GM18507 (cell line): ENCODE measurements at regions not wholly inside any gene's neighbourhood (a gene's known extent, or its start where the extent isn't known, plus 50 kb on each side); places are given as distances from the start of the nearest gene placed in this dataset.

Source experiments
- DNase-seq: peaks from one replicate; pipeline ENCODE4 v3.0.0; 2011; ENCODE audit warnings: low read depth; ENCODE audit not compliant: insufficient read length; ENCODE audit errors: extremely low spot score
- FAIRE-seq: peaks from 2 replicates; lab custom pipeline; 2011; peaks lifted over from hg19 to GRCh38; lab: Jason Lieb, UNC

DNA sequence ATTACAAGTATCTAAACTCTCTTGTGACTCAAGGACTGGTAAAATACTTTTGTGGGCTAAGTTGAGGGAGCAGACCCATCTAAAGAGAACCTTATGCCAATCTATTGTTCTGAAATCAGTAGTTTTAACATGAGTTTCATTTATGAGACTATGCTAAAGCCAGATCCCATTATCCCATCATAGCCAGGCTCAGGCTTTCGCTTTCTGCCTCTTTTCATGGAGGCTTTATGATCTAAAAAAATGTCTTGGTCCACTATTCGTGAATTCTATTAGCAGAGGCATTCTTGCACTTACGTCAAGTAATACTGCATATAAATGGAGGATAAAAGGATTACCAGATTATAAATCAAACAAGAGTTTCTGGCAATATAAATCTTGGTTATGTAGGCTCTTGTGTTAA lies 1636.9 kb upstream of the ACVR2A start:
- FAIRE-seq (no peak), DNase-seq (no peak)

DNA sequence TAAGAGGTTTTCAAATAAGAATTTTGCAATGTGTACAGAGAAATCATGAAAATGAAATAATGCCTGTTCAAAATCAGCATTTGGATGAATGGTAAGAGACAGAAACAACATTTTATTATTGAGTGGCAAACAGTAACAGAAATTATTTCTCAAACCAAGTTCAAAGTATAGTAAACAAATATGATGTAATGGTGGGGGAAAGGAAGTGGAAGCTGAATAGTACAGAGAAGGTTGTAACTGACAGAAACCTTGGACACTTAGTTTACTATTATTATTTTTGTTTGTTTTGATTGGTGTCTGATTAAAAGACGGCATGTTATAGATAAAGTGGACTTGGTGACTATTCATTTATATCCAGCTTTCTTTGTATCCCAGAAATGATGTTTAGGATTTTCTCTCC lies 1637.4 kb upstream of the ACVR2A start:
- no peak for FAIRE-seq
- no peak for DNase-seq

DNA sequence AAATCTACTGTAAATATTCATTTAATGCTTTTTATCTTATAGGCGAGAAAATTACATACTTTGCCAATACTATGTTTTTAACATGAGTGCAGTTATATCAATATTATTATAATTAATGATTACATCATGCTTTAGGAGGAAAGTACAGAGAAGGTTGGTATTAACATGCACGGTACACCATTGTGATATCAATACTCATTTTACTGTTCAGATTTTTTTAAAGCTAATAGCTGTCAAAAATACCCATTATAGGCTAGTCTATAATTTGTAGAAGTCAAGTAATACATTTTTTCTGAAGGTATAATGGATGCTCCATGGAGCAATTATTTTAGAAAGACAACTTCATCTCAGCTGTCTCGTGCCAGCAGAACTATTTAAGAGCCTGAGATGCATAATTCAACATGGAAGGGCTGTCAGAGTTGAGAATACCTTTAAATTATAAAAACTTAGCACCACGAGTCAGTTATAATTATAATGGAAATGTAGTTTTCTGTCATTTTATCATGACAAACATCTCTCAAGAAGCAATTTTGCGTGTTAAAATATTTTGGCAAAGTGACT lies 1641.7 kb upstream of the ACVR2A start:
- FAIRE-seq (no peak), DNase-seq (no peak)

DNA sequence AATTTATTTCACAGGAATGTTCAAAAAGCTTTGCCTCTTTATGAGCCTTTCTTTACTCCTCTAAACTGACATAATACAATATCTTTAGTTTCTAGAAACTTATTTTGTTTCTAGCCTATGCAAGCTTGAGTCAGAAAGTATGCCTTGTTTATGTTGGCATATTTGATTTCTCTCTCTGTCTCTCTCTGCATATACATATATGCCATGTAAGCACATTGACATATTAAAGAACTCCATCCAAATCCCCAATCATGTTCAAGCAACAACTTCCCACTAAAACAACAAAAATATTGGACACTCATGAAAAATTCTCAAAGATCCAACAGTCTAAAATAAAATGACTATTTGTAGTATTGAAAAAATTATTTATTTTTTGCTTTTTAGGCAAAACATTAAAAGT lies 1651.2 kb upstream of the ACVR2A start:
- FAIRE-seq: no peak
- DNase-seq: no peak

DNA sequence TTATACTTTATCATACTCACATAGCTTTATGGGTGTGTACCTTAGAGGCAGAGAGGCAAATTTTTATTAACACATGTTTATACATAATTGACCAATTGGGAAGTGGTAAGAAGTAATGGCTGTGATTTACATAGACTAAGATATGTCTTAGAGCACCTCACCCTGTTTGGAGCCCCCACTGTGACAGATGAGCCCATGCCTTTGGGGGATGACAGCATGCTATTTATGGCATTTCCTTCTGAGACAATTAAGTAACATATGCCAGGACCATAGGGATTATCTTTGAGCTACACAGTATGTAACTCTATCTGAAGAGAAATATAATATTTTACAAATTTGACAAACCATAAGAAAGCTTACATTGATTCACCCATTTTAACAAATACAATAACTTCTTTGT lies 1655.3 kb upstream of the ACVR2A start:
- DNase-seq: no peak
- FAIRE-seq: no peak

DNA sequence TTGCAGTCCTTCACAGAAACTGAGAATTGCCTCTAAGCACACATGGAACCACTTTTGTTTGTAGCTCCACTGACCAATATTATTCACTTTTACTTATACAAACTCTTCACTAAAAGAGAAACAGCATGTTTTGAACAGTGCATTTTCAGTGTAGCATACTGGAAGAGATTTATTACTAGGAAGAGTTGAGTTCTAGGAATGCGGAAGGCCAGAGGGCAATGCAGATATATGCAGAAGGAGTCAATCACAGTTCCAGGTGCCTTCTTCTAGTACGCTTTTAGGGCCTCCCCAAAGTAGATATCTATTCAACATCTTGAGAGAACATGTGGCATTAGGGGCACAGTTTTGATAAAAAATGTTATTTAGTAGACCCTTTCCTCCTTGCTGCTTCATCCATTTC lies 1654.0 kb upstream of the ZEB2 start:
- FAIRE-seq: no peak
- no peak for DNase-seq

DNA sequence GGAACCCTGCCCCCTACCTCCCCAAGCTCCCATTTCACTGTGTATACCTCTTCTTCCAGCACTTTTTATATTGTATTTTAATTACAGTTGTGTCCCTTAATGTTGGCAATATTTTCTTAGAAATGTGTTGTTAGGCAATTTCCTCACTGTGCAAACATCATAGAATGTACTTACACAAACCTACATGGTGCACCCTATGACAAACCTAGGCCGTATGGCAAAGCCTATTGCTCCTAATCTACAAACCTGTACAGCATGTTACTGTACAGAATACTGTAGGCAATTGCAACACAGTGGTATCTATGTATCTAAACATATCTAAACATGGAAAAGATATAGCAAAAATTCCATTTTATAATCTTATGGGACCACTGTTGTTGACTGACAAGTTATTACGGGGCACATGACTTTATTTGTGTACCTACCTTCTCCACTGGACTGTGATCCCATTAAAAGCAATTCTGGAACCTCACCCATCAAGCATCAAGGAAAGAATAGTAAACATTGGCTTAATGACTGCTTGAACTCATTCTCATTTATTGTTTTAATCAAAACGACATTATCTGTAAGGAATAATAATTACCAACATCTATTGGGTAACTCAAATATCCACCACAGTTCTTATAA lies 1641.5 kb upstream of the ZEB2 start:
- FAIRE-seq (no peak), DNase-seq (no peak)

DNA sequence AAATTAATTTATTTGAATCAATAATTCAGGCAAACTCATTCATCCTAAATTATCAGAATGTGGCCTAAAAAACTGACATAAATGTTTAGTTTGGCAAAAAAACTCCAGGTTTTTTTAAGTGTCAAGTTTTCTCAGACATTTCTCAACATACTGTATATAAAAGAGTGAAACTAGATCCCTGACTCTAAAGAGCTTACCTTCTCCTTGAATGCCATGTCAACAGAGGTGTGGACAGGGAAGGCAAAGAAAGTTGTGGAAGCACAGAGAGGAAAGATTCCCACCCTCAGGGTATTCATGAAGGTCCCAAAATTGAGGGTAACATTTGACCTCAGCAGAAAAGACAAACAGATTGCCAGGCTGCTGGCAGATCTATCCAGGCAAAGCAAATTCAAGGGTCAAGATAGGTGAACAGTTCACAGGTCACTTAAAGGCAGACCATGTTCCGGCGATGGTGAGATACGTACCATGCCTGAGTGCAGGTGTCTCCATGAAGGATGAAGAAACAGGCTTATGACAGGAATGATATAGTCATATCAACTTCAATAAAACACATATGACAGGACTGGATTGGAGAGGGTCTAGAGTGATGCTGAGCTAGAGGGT lies 1638.3 kb upstream of the ZEB2 start:
- DNase-seq (no peak), FAIRE-seq (no peak)

DNA sequence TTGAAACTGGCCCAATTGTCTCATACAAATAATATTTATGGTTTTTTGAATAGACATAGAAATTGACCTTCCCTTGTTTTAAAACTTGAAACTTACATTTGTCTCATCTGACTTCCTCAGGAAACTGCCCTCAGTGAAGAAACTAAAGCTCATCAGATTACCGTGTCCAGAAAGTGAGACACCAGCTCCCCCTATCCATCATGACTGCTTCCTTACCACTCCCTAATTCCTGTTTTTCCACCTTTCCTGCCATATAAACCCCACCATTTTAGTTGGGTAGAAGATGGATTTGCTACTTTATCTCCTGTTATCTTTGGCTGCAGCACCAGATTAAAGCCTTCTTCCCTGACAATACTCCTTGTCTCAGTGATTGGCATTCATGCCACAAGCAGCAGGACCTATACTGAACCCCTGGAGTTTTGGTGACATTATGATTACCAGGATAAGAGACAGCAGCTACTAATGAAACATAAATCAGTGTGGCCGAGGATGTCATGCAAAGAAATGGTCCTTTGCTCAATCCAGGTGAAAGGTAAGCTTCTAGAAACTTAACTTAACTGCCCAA lies 1627.6 kb upstream of the ZEB2 start:
- DNase-seq (no peak), FAIRE-seq (no peak)

DNA sequence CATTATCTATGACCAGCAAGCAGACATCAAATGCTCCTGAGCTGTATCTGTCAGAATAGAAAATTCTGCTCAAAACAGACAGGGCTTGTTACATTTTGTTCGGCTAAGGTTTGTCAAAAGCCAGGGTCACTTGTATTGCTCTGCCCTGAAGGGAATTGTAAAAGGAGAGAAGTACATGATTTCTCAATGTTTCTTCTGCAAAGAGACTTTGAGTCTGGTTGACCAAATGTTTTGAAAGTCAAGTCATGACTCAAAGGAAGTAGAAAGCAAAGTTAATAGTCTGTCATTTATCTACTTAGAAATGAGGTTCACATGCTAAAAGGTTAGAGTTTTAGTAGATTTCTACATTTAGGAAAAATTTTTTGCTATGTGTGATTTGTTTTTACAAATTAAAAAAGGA lies 1624.1 kb upstream of the ZEB2 start:
- DNase-seq (no peak), FAIRE-seq (no peak)

DNA sequence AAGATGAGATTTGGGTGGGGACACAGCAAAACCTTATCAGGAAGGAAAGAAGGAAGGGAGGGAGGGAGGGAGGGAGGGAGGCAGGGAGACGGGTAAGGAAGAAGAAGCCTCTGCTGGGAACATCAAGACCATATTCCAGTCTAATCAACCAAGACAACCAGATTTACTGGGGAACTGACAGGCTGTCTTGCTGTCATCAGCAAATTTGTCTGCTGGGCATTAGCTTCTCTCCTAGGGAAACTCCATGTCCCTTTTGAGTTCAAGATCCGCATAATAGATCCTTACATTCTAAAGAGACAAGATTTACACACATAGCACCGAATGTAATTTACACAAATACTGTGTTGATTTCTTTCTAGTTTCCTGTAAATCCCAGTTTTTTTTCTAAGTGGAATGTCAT lies 1618.9 kb upstream of the ZEB2 start:
- FAIRE-seq (no peak), DNase-seq (no peak)

DNA sequence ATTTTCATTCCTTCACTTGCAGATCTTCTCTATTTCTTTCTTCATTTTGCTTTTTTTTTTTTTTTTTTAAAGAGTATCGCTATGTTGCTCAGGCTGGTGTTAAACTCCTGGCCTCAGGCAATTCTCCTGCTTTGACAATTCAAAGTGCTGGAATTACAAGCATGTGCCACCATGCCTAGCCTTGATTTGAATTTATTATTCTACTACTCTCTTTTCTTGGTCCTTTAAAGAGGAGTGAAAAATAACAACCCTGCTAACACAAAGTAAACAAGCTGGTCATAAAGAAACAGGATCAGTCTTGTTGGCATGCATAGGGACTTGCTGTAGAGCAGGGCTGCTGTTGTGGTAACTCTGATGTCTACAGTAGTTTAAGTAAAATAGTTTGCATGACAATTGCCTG lies 1615.3 kb upstream of the ZEB2 start:
- FAIRE-seq: no peak
- DNase-seq: no peak

DNA sequence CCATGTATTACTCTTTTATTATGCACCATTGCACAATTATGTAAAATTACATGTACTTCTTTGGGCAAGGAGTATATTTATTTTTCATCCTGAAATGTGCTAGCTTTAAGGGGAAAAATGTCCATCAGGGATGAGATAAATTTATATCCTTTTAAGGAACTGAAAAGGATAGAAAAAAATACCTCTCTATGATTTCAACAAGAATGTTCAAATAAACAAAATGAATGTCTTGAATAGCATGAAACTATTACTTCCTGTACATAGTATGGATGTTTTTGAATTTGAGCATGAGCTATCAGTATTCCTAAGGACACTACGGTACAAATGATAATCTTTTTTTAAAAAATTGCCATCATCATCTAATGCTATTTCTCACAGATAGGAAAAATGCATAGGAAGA lies 1611.9 kb upstream of the ZEB2 start:
- DNase-seq (no peak), FAIRE-seq (no peak)

DNA sequence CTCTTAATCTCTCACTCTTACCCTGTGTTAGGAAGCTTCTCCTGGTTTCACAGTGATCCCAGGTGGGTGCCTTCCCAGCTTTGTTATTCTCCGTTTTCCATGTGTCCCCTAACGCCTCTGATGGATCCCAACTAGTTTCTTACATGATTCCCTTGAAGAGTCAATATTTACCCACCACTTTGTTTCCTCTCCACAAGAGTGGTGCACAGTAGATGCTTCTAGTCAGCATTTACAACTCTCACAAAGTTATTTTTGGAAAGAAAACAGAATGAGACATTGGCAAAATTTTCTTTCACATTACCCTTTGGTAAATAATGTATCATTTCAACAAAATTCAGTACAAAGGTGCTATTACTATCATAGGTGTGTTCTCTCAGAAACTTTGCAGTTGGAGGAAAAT lies 1611.1 kb upstream of the ZEB2 start:
- DNase-seq (no peak), FAIRE-seq (no peak)

DNA sequence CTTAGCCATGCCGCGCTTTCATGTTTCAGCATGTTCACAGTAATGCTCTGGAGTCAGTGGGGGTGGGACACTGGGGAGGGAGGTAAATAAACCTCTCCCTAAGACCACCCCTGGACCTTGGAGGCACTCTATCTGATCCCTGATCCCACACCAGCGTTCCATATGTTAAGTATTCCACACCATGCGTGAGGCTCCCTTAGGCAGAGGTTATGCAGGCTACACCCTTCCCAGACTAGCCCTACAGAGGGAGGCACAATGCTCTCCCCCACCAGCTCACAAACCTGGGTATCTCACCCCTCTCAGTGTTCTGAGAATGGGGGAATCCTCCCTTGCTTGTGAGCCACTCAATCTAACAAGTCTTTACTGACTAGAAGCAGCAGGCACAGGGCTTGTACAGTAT lies 1610.4 kb upstream of the ZEB2 start:
- FAIRE-seq (no peak), DNase-seq (no peak)

DNA sequence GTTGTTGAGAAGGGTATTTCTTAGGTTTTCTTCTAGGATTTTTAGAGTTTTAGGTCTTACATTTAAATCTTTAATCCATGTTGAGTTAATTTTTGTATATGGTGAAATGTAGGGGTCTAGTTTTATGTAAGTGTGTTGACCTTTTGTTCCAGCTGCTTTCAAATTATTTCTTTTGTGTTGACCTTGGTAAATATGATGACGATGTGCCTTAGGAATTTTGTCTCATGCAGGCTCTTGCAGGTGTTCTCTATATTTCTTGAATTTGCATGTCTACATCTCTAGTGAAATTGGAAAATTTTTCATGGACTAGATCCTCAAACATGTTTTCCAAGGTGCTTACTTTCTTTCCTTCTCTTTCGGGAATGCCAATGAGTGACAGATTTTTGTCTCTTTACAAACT lies 1609.3 kb upstream of the ZEB2 start:
- no peak for FAIRE-seq

DNA sequence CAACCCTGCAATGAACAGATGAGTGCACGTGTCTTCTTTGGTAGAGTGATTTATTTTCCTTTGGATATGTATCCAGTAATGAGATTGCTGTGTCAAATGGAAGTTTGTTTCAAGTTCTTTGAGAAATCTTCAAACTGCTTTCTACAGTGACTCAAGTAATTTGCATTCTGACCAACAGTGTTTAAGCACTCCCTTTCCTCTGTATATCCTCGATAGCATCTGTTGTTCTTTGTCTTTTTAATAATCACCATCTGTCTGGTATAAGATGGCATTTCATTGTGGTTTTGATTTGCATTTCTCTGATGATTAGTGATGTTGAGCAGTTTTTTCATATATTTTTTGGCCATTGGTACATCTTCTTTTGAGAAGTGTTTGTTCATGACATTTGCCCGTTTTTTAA lies 1608.3 kb upstream of the ZEB2 start:
- FAIRE-seq: no peak
- DNase-seq: no peak

More for the DNA sequence above, 1609.3 kb upstream of the ZEB2 start:
- no peak for DNase-seq

DNA sequence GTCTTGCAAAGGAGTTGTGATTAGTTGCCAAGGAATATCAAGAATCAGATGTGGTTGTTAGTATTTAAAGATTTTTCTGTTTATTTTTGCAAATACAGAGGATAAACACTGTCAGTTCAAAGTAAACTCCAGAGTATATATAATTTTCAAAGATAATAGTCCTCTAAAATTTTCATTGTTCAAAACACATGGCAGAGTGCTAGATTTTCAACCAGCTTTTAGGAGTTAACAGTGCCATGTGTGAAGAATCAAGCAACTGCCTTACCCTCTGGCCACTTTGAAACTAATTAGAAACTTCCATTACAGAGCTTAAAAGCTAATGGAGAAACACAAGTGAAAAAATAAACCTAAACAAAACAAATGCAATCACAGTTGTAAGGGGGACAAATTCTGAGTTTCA lies 1605.6 kb upstream of the ZEB2 start:
- FAIRE-seq: no peak
- DNase-seq: no peak

DNA sequence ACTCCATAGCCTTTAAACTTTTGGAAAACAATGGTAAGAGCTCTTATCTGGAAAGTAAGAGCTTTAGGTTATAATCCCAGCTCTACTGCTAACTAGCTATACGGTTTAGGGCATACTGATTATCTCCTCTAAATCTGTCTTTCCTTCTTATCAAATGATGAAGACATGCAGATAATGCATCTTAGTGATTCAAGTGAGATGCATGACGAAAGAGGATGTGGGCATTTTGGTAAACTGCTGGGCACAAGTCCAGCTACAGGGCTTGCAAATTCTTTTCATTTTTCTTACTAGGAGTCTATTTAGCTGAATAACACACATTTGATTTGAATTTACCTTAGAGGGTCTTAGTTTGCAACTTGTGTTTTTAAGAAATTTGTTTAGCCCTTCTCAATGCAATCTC lies 1604.8 kb upstream of the ZEB2 start:
- FAIRE-seq (no peak), DNase-seq (no peak)

DNA sequence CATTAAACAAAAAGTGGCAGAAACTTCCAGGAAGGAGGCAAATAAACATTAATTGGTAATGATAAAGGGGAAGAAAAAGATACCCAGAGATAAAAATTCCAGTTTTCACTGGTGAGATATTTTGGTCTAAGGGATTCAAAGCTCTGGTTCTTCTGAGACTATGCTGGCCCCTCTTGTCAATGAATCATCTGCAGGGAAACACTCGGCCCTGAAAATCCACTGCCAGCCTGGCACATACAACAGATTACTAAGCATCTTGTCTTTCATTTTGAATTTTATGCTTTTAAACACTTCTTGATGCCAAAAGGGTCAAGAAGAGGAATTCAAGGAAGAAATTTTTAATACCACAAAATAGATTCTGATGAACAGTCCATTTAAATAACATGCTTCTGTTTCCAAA lies 1603.8 kb upstream of the ZEB2 start:
- no peak for FAIRE-seq
- no peak for DNase-seq

DNA sequence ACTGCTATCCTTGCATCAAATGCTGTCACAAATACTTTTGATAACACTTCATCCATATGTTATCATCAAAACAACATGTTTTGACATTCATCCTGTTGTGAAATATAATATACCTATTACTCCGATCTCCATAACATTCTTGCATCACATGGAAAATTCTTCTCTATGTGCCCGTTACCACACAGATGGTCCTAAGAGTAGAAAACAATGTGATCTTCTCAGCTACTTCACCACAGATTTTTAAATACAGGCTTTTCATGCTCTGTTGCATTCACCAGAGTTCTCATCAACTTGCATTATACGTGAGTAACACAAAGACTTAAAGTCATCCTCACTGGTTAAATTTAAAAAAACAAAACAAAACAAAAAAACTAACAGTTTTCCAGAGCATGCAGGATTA lies 1603.3 kb upstream of the ZEB2 start:
- FAIRE-seq: no peak

More for the DNA sequence above, 1603.3 kb upstream of the ZEB2 start:
- no peak for DNase-seq
